ENCODE measurements at regions not wholly inside any gene's neighbourhood (a gene's known extent, or its start where the extent isn't known, plus 50 kb on each side); places are given as distances from the start of the nearest gene placed in this dataset.
"Not testable (repeated sequence)": the region's sequence is repeated elsewhere in the genome, so short reads cannot be mapped to it uniquely, and the experiment has no call there.

DNA sequence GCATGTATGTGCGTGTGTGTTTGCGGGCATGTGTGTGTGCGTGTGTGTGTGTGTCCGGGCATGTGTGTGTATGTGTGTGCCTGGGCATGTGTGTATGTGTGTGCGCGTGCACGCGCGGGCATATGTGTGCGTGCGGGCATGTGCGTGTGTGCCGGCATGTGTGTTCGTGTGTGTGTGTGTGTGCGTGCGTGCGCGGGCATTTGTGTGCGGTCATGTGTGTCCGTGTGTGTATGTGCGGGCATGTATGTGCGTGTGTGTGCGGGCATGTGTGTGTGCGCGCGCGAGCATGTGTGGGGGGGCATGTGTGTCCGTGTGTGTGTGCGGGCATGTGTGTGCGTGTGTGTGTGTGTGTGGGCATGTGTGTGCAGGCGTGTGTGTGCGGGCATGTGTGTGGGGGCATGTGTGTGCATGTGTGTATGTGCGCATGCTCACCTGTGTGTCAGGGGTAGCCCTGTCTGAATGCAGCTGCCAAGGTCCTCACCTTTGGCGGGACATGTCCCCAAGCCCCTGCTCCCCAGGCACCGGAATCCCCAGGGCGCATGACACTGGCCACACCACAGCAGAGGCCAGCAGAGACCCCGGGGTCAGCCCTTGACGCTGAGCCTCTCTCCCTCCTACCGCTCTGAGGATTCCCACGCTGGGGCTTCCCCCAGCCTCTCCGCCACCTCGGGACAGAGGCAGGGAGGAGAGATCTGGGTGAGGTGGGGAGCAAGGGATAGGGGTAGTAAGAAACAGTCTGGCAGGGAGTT, 109.5 kb upstream of the NCOR2 start:
- Mint-ChIP-seq H3K27me3 (ENCODE audit: low read depth) (no peaks in the 10 kb centered on the region), H3K27ac (no peak overlapping the region), H3K9me3 (no peaks in the 10 kb centered on the region), H3K36me3 (ENCODE audit: low read depth) (no peaks in the 10 kb centered on the region), H3K4me3 (no peak overlapping the region), H3K4me1 (ENCODE audit: low read depth) (peaks cover 2% of the 10 kb centered on the region)

DNA sequence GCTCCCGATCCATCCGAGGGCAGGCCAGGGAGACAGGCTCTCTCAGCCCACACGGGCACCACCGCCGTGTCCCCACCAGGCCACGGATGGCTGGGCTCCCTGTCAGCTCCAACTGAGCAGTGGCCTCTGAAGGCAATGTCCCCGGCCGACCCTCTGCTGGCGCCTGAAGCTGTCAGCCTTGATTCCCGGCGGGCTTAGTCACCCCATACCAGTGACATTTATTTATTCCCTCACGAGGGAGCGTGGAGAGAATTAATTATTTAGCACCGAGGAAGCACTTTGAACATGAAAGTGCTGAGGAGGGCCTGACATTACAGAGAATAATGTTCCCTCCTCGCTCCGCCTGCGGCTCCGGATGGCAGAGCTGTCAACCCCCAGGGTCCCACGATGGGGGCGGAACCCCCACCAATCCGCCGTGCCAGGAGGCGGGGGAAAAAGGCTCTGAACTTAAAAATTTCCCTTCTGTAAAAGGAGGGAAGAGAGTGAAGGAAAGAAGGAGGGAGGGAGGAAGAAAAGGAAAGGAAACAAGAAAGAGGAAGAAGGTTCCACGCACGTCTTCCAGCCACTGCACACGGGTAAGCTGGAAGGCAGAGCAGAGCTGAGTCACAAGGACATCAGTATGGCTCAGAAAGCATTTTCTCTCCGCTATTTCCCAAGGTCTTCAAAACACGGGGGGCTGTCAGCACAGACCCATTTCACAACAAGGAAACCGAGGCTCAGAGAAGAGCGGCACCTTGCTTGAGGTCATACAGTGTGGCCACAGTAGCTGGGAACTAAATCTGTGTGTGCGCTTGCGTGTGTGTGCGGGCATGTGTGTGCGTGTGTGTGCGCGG, 108.7 kb upstream of the NCOR2 start:
- Mint-ChIP-seq H3K9me3 (no peaks in the 10 kb centered on the region), H3K27ac (no peak overlapping the region), H3K36me3 (ENCODE audit: low read depth) (no peaks in the 10 kb centered on the region), H3K27me3 (ENCODE audit: low read depth) (no peaks in the 10 kb centered on the region), H3K4me3 (no peak overlapping the region), H3K4me1 (ENCODE audit: low read depth) (no peaks in the 10 kb centered on the region)

DNA sequence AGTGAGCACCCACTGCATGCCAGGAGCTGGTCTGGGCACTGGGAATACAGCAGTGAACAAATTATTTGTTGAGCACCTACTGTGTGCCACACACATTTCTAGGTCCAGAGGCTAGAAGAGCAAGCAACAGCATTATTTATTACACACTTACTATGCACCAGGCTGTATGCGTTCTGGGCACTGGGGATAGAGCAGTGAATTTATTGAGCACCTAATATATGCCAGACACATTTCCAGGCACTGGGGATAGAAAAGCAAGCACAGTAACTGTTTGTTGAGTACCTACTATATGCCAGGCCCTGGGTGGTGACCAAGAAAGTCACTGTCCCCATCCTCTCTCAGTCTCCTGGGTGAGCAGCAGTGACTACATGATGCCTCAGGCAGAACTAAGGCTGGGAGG, 107.5 kb upstream of the NCOR2 start:
- Mint-ChIP-seq H3K36me3 (ENCODE audit: low read depth) (no peaks in the 10 kb centered on the region), H3K27ac (no peak overlapping the region), H3K4me1 (ENCODE audit: low read depth) (no peaks in the 10 kb centered on the region), H3K27me3 (ENCODE audit: low read depth) (no peaks in the 10 kb centered on the region), H3K4me3 (no peak overlapping the region), H3K9me3 (no peaks in the 10 kb centered on the region)

GRCh38 chr12:124673801-124674617, 106.6 kb upstream of the NCOR2 start:
- H3K4me1 Mint-ChIP-seq (ENCODE audit: low read depth), result no peaks in the 10 kb centered on the region
- no peak overlapping the region for H3K4me3 Mint-ChIP-seq
- H3K36me3 Mint-ChIP-seq (ENCODE audit: low read depth), result no peaks in the 10 kb centered on the region
- H3K27ac Mint-ChIP-seq, result no peak overlapping the region
- no peaks in the 10 kb centered on the region for H3K9me3 Mint-ChIP-seq
- H3K27me3 Mint-ChIP-seq (ENCODE audit: low read depth), result no peaks in the 10 kb centered on the region

GRCh38 chr12:124669271-124669721, 101.9 kb upstream of the NCOR2 start:
- H3K36me3 Mint-ChIP-seq (ENCODE audit: low read depth), result not testable (repeated sequence)

DNA sequence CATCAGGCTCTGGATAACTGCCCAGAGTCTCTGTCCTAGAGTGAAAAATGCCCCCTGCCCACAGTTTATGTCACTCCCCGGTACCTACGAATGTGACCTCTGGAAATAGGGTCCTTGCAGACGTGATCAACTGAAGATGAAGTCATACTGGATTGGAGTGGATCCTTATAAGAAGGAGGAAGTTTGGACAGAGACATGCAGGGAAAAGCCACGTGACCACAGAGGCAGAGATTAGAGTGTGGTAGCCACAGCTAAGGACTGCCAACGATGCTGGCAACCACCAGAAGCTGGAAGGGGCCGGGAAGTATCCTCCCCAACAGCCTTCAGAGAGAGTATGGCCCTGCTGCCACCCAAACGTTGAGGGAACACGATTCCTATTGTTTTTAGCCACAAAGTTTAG, 101.2 kb upstream of the NCOR2 start:
- no peaks in the 10 kb centered on the region for H3K36me3 Mint-ChIP-seq (ENCODE audit: low read depth)
- H3K9me3 Mint-ChIP-seq, result peaks cover 7% of the 10 kb centered on the region
- no peaks in the 10 kb centered on the region for H3K4me1 Mint-ChIP-seq (ENCODE audit: low read depth)
- H3K4me3 Mint-ChIP-seq, result no peak overlapping the region
- no peak overlapping the region for H3K27ac Mint-ChIP-seq
- no peaks in the 10 kb centered on the region for H3K27me3 Mint-ChIP-seq (ENCODE audit: low read depth)

More at GRCh38 chr12:124669271-124669721, 101.9 kb upstream of the NCOR2 start:
- H3K4me1 Mint-ChIP-seq (ENCODE audit: low read depth); H3K4me3 Mint-ChIP-seq; H3K27me3 Mint-ChIP-seq (ENCODE audit: low read depth); H3K9me3 Mint-ChIP-seq; H3K27ac Mint-ChIP-seq: not testable (repeated sequence)

- Mint-ChIP-seq H3K4me3 (no peak overlapping the region), H3K27ac (no peak overlapping the region), H3K9me3 (peaks cover 10% of the 10 kb centered on the region), H3K36me3 (ENCODE audit: low read depth) (no peaks in the 10 kb centered on the region), H3K27me3 (ENCODE audit: low read depth) (no peaks in the 10 kb centered on the region), H3K4me1 (ENCODE audit: low read depth) (no peaks in the 10 kb centered on the region)
Observed at GRCh38 chr12:124667506-124668326, 100.3 kb upstream of the NCOR2 start.

DNA sequence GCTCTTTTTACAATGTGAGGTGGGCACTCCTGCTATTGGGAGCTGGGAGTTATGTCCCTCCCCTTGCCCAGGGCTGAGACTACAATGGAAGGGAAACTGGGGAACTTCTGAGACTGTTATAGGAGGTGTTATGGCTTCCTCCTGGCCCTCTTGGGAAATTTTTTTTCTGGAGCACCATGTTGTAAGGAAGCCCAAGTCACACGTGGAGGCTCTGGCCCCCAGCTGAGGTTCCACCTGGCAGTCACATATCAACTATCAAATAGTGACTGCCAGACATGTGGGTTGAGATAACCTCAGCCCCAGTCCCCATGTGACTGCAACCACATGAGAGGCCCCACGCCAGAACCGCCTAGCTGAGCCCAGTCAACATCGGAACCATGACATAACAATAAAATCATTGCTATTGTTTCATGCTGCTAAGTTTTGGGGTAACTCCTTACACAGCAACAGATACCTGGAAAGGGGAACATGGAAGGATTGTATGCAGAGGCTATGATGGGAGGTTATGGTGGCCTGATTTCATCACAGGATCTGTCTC, 99.4 kb upstream of the NCOR2 start:
- no peak overlapping the region for H3K27ac Mint-ChIP-seq
- H3K9me3 Mint-ChIP-seq, result peaks cover 10% of the 10 kb centered on the region
- H3K36me3 Mint-ChIP-seq (ENCODE audit: low read depth), result no peaks in the 10 kb centered on the region
- no peak overlapping the region for H3K4me3 Mint-ChIP-seq
- no peaks in the 10 kb centered on the region for H3K4me1 Mint-ChIP-seq (ENCODE audit: low read depth)
- no peaks in the 10 kb centered on the region for H3K27me3 Mint-ChIP-seq (ENCODE audit: low read depth)

GRCh38 chr12:124665511-124665910, 98.1 kb upstream of the NCOR2 start:
- Mint-ChIP-seq H3K9me3 (peaks cover 10% of the 10 kb centered on the region), H3K27ac (no peak overlapping the region), H3K4me3 (no peak overlapping the region), H3K4me1 (ENCODE audit: low read depth) (no peaks in the 10 kb centered on the region), H3K27me3 (ENCODE audit: low read depth) (no peaks in the 10 kb centered on the region), H3K36me3 (ENCODE audit: low read depth) (no peaks in the 10 kb centered on the region)

DNA sequence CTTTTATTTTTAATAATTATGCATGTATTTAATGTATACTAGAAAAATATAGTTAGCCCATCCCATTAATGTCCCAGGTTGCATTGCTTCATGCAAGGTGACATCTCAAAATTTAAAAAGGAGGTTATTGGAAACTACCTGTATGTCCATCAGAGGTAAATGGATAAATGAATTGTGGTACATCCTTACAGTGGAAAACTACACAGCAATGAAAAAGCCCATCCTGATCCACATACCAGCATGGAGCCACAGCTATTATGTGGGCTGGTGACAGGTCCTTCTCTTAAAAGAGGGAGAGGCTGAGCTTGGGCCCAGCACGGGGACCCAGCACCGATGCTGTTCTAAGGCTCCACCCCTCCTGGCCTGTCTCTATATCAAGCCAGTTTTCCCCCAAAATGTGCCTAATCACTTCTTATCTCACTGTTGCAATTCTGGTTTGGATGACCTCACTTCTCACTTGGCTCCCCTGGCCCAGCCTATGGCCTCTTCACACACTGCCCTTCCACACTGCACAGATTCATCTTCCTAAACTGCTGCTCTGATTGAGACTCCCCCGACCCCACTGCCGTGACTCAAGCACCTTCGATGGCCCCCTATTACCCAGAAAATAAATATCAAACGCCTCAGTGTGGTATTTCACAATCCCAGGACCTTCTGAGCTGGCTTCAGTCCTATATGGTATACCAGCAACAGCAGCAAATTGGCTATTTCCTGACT, 97.1 kb upstream of the NCOR2 start:
- no peak overlapping the region for H3K4me3 Mint-ChIP-seq
- H3K27ac Mint-ChIP-seq, result no peak overlapping the region
- H3K4me1 Mint-ChIP-seq (ENCODE audit: low read depth), result no peaks in the 10 kb centered on the region
- peaks cover 10% of the 10 kb centered on the region for H3K9me3 Mint-ChIP-seq
- H3K27me3 Mint-ChIP-seq (ENCODE audit: low read depth), result no peaks in the 10 kb centered on the region
- H3K36me3 Mint-ChIP-seq (ENCODE audit: low read depth), result no peaks in the 10 kb centered on the region

DNA sequence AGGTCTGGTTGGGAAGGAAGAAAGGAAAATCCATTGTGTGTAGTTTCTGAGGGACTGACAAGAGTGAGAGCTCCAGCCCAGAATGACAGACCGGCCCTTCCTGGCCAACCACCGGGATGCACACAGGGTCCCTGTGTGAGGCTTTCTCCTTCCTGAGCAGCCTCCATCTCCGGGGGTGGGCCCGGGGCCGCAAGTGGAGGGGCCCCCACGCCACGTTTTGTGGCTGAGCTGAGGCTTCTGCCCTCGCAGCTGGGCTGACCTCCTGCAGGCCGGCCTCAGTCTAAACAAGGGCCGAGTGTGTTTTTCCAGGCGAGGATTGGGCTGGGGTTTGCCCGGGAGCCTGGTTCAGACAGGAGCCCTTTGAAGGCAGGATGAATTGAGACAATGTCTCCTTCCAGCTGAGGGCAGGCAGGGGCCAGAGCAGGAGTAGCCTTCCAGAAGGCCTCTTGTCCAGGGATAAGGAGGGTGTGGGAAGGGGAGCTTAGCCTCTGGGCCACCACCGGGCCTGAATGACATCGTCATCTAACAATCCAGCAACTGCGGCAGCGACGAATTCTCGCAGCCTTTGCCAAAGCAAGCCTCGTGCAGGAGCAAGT, 96.5 kb upstream of the NCOR2 start:
- H3K4me3 Mint-ChIP-seq, result no peak overlapping the region

GRCh38 chr12:124663206-124663605, 95.8 kb upstream of the NCOR2 start:
- Mint-ChIP-seq H3K27me3 (ENCODE audit: low read depth) (no peaks in the 10 kb centered on the region), H3K27ac (no peak overlapping the region), H3K9me3 (peaks cover 10% of the 10 kb centered on the region), H3K36me3 (ENCODE audit: low read depth) (no peaks in the 10 kb centered on the region), H3K4me3 (no peak overlapping the region), H3K4me1 (ENCODE audit: low read depth) (no peaks in the 10 kb centered on the region)

More for the DNA sequence above, 96.5 kb upstream of the NCOR2 start:
- H3K4me1 Mint-ChIP-seq (ENCODE audit: low read depth), result no peaks in the 10 kb centered on the region
- no peak overlapping the region for H3K27ac Mint-ChIP-seq
- no peaks in the 10 kb centered on the region for H3K27me3 Mint-ChIP-seq (ENCODE audit: low read depth)
- H3K36me3 Mint-ChIP-seq (ENCODE audit: low read depth), result no peaks in the 10 kb centered on the region
- peaks cover 10% of the 10 kb centered on the region for H3K9me3 Mint-ChIP-seq

DNA sequence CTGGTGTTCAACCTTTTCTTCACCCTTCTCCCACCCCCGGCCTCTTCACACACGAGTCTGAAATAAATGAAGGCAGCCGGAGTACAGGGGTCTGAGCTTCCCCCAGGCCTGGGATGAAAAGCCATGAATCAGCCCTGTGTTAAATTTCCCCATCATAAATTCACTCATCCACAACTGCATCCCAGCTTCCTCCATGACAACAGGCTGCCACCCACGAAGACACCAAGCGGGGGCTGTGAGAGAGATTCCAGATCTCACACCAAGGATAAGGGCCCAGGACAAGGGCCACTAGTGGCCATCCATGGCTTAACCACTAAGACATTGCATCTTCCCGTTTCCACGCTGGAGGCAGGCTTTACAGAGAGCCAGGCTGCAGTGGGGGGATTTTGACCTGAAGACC, 93.9 kb upstream of the NCOR2 start:
- peaks cover 10% of the 10 kb centered on the region for H3K9me3 Mint-ChIP-seq
- no peak overlapping the region for H3K27ac Mint-ChIP-seq
- H3K36me3 Mint-ChIP-seq (ENCODE audit: low read depth), result no peaks in the 10 kb centered on the region
- no peaks in the 10 kb centered on the region for H3K4me1 Mint-ChIP-seq (ENCODE audit: low read depth)
- peaks cover 3% of the 10 kb centered on the region for H3K27me3 Mint-ChIP-seq (ENCODE audit: low read depth)
- H3K4me3 Mint-ChIP-seq, result no peak overlapping the region

All from T-helper 1 cell treated with Interleukin-12 subunit alpha and Interleukin-12 subunit beta and Interleukin-4 antibody, amounts not matched to agents 30 μg/mL and 1 μg/mL, for 36 hours (primary cell).